Suprapubic skin (tissue), 4 donors: ENCODE measurements at regions not wholly inside any gene's neighbourhood (a gene's known extent, or its start where the extent isn't known, plus 50 kb on each side); places are given as distances from the start of the nearest gene placed in this dataset.

Experiments
- CTCF ChIP-seq, 2 donors: fragments of 200-600 bp in 1 of 2; fragments of 450-650 bp in 1 of 2; sonication (generic) in 1 of 2; IDR thresholded peaks; one replicate each; pipeline ENCODE4 v1.5.1; 2016 to 2019; ENCODE audit warnings: antibody characterized with exemption in 2 of 2, mild to moderate bottlenecking in 1 of 2, moderate library complexity in 1 of 2
- EP300 ChIP-seq: sonication (generic); formaldehyde crosslinking; IDR thresholded peaks from one replicate; pipeline ENCODE4 v1.6.1; 2017; ENCODE audit warnings: antibody characterized with exemption
- POLR2A ChIP-seq, 2 donors: fragments of 450-650 bp; IDR thresholded peaks; one replicate each; pipeline ENCODE4 v1.6.1; 2017; ENCODE audit warnings: antibody characterized with exemption in 2 of 2, mild to moderate bottlenecking in 2 of 2, moderate library complexity in 2 of 2
- POLR2AphosphoS5 ChIP-seq, 3 donors: sonication (generic); formaldehyde crosslinking; IDR thresholded peaks; one replicate each; pipeline ENCODE4 v1.6.1; 2017; ENCODE audit warnings: antibody characterized with exemption in 3 of 3

- TF ChIP-seq CTCF (IDR thresholded peaks at IDR 0.05) (no peak), POLR2A (IDR thresholded peaks at IDR 0.05) (no peak), POLR2AphosphoS5 (IDR thresholded peaks at IDR 0.05) (no peak), EP300 (no peak)
Observed at GRCh38 chr7:148492157-148492860, 98.3 kb upstream of the C7orf33 start.
